ENCODE measurements at regions not wholly inside any gene's neighbourhood (a gene's known extent, or its start where the extent isn't known, plus 50 kb on each side); places are given as distances from the start of the nearest gene placed in this dataset.

- H3K27me3 Mint-ChIP-seq (ENCODE audit: insufficient read depth), result no peaks in the 10 kb centered on the region
- no peaks in the 10 kb centered on the region for H3K4me1 Mint-ChIP-seq (ENCODE audit: low read depth)
- H3K36me3 Mint-ChIP-seq (ENCODE audit: low read depth), result no peaks in the 10 kb centered on the region
- TF ChIP-seq CTCF (IDR thresholded peaks at IDR 0.05), result no peak
- no peaks in the 10 kb centered on the region for H3K9me3 Mint-ChIP-seq
- H3K27ac Mint-ChIP-seq, result no peak overlapping the region
- H3K4me3 Mint-ChIP-seq, result no peak overlapping the region
- DNase-seq, result no peak
Measured at GRCh38 chr4:29900336-29900735, 819.8 kb upstream of the PCDH7 start.

DNA sequence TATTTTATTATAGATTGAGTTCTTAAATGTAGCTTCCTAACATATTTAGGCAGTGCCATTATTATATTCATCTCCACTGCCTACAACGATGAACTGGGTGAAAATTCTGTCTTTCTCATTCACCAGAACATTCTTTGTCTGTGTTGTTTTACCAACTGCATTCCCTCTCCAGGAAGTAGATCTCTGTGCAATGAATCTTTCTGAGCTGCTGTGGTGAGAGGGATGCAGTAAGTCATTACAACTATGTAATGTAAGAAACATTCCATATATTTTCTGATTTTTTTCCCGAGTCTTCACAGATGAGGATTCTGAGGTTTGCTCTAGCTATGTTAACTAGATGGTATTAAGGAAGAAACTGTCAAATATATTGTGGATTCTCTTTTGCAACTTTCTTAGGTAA lies 811.9 kb upstream of the PCDH7 start:
- H3K27ac Mint-ChIP-seq, result no peak overlapping the region
- no peak for TF ChIP-seq CTCF (IDR thresholded peaks at IDR 0.05)
- H3K9me3 Mint-ChIP-seq, result peaks cover 12% of the 10 kb centered on the region
- DNase-seq, result no peak
- no peaks in the 10 kb centered on the region for H3K4me1 Mint-ChIP-seq (ENCODE audit: low read depth)
- no peak overlapping the region for H3K4me3 Mint-ChIP-seq
- H3K36me3 Mint-ChIP-seq (ENCODE audit: low read depth), result no peaks in the 10 kb centered on the region
- H3K27me3 Mint-ChIP-seq (ENCODE audit: insufficient read depth), result no peaks in the 10 kb centered on the region

GRCh38 chr4:29927895-29928294 lies 792.3 kb upstream of the PCDH7 start:
- Mint-ChIP-seq H3K4me1 (ENCODE audit: low read depth) (no peaks in the 10 kb centered on the region), H3K27ac (no peak overlapping the region), H3K27me3 (ENCODE audit: insufficient read depth) (no peaks in the 10 kb centered on the region), H3K36me3 (ENCODE audit: low read depth) (no peaks in the 10 kb centered on the region), H3K4me3 (no peak overlapping the region), H3K9me3 (peaks cover 7% of the 10 kb centered on the region; the same call in 1 of the 2 replicates)
- DNase-seq, result no peak
- no peak for TF ChIP-seq CTCF (IDR thresholded peaks at IDR 0.05)

DNA sequence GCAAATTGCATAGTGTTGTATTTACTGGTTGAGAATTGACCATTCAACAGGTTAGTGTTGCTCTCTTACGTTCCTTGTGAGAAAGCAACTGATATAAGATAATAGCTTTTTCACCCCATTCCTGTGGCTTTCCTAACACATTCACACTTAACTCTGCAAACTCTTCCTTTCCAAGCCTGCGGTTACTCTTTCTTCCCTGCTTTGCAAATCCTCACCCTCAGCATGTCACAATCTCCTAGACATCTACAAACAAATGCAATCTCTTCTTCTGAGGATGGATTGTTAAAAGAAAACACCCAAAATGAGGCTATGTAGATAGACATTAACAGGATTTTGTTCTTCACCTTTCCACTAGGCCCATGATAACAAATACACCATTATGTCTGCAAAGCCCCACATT lies 771.7 kb upstream of the PCDH7 start:
- H3K27me3 Mint-ChIP-seq (ENCODE audit: insufficient read depth), result no peaks in the 10 kb centered on the region
- H3K27ac Mint-ChIP-seq, result no peak overlapping the region
- TF ChIP-seq CTCF (IDR thresholded peaks at IDR 0.05), result no peak
- no peaks in the 10 kb centered on the region for H3K4me1 Mint-ChIP-seq (ENCODE audit: low read depth)
- DNase-seq, result no peak
- no peaks in the 10 kb centered on the region for H3K36me3 Mint-ChIP-seq (ENCODE audit: low read depth)
- peaks cover 4% of the 10 kb centered on the region; the same call in 1 of the 2 replicates for H3K9me3 Mint-ChIP-seq
- H3K4me3 Mint-ChIP-seq, result no peak overlapping the region

GRCh38 chr4:29948858-29949257 lies 771.3 kb upstream of the PCDH7 start:
- Mint-ChIP-seq H3K4me3 (no peak overlapping the region), H3K9me3 (peaks cover 4% of the 10 kb centered on the region; the same call in 1 of the 2 replicates), H3K4me1 (ENCODE audit: low read depth) (no peaks in the 10 kb centered on the region), H3K36me3 (ENCODE audit: low read depth) (no peaks in the 10 kb centered on the region), H3K27me3 (ENCODE audit: insufficient read depth) (no peaks in the 10 kb centered on the region), H3K27ac (no peak overlapping the region)
- no peak for DNase-seq
- no peak for TF ChIP-seq CTCF (IDR thresholded peaks at IDR 0.05)

- no peaks in the 10 kb centered on the region for H3K36me3 Mint-ChIP-seq (ENCODE audit: low read depth)
- no peak overlapping the region for H3K4me3 Mint-ChIP-seq
- DNase-seq, result no peak
- no peaks in the 10 kb centered on the region for H3K4me1 Mint-ChIP-seq (ENCODE audit: low read depth)
- TF ChIP-seq CTCF (IDR thresholded peaks at IDR 0.05), result no peak
- H3K27ac Mint-ChIP-seq, result no peak overlapping the region
- H3K27me3 Mint-ChIP-seq (ENCODE audit: insufficient read depth), result no peaks in the 10 kb centered on the region
- 0 out of 2 replicates have a peak, but pooled peaks cover 5% of the 10 kb centered on the region for H3K9me3 Mint-ChIP-seq
Measured at GRCh38 chr4:29966386-29966785, 753.8 kb upstream of the PCDH7 start.

Data from HFFc6 (cell line).